Putamen (tissue), 1 donor: ENCODE measurements at regions not wholly inside any gene's neighbourhood (a gene's known extent, or its start where the extent isn't known, plus 50 kb on each side); places are given as distances from the start of the nearest gene placed in this dataset.

Experiments
- DNase-seq: peaks from one replicate; pipeline ENCODE4 v3.0.0-alpha.2; 2016; ENCODE audit warnings: low spot score

DNA sequence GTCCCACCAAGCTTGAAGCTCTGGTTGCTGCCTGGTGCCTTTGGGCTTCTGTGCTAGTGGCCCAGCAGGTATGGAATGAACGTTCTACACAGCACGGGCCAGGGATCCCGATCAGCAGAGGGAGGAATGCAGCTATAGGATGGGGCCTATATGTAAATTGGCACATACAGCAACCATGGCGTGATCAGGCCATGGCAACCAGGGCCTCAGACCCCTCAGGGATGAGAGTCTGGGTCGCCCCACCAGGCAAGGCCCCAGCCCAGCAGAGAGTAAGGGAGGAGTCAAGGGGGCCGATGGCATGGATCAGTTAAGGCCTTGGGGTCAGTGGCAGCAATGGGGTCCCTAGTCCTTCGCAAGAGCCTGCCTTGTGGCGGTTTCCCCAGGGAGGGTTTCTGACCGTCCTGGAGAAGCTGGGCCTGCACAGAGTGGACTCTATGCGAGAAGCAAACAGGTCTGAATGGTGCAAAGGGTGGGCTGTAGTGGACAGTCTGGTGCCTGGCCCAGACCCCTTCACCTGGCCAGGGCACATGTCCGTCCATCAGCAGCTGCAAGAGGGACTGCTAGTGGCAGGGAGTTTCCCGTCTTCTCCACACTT lies 98.2 kb upstream of the SLC22A11 start:
- DNase-seq: no peak

DNA sequence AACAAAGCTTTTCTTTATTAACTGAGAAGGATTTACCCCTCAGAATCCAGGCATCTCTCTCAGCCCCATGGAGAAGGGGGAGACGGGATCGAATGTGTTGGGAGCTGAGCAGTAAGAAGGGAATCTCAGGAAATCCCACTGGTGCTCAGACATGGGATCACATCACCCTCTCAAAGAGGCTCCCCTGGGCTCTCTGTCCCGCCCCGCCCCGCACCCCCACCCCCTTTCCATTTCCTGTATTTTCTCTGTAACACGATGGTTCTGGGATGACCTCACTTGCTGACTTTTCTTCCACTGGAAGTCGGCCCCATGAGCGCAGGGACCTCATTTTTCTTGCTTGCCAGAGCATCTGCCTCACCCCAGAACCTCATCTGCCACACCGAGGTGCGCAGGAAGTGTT lies 96.7 kb upstream of the SLC22A11 start:
- no peak for DNase-seq

DNA sequence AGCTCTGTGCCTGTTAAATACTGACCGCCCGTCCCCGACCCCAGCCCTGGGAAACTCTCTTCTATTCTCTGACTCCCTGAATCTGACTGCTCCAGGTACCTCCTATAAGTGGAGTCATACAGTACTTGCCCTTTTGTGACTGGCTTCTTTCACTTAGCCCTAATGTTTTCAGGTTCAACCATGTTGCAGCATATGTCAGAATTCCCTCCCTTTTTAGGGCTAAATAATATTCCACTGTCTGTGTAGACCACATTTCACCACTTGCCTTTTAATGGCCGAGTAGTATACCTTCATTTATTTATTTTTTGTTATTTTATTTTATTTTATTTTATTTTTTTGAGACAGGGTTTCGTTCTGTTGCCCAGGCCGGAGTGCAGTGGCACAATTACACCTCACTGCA lies 96.1 kb upstream of the SLC22A11 start:
- no peak for DNase-seq

DNA sequence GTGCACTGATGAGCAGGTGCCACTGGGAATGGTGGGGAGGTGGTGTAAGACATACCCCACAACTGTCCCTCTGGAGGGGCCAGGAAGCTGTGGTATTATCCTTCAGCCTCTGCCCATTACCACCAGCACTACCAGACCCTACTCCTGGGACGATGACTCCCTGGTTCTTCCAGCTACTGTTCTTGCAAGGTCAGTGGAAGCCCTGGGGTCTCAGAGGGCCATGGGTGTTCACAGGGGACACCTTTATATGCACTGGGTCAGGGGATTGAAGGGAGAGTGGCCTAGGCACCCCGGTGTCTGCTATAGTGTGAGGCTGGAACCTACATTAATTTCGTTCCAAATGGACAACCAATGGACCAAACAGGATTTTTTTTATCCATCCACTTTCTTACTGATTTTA lies 94.7 kb upstream of the SLC22A11 start:
- DNase-seq: no peak

DNA sequence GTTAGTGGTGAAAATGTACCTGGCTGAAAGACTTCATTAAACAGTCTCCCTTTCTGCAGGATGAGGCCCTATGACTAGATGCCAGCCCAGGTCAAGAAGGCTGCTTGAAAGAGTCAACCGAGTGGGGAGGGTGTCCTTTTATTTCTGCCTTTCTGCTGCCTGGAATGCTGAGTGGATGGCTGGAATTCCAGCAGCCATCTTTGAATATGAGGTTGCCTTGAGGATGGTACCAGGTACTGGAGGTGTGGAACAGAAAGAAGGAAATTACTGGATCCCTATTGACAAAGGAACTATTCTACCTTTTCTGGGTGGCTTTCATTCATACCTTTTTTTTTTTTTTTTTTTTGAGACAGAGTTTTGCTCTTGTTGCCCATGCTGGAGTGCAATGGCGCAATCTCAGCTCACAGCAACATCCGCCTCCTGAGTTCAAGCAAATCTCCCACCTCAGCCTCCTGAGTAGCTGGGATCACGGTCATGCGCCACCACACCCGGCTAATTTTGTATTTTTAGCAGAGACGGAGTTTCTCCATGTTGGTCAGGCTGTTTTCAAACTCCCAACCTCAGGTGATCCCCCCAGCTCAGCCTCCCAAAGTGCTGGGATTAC lies 89.5 kb upstream of the SLC22A11 start:
- DNase-seq: no peak

DNA sequence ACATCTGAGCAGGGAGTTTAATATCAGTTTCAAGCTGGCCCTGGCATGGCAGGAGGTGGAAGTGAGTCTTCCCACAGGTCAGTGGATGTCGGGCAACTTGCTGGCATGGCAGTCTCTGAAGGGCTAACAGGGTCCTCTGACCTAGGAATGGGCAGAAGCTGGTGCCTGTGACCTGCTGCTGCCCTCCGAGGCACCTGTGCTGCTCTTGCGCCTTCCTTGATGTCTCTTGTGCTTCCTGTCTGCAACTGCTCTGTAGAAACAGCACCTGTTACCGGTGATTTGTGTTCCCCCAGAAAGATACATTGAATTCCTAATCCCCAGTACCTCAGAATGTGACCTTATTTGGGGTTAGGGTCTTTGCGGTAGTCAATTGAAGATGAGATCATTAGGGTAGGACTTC lies 86.5 kb upstream of the SLC22A11 start:
- DNase-seq: no peak

DNA sequence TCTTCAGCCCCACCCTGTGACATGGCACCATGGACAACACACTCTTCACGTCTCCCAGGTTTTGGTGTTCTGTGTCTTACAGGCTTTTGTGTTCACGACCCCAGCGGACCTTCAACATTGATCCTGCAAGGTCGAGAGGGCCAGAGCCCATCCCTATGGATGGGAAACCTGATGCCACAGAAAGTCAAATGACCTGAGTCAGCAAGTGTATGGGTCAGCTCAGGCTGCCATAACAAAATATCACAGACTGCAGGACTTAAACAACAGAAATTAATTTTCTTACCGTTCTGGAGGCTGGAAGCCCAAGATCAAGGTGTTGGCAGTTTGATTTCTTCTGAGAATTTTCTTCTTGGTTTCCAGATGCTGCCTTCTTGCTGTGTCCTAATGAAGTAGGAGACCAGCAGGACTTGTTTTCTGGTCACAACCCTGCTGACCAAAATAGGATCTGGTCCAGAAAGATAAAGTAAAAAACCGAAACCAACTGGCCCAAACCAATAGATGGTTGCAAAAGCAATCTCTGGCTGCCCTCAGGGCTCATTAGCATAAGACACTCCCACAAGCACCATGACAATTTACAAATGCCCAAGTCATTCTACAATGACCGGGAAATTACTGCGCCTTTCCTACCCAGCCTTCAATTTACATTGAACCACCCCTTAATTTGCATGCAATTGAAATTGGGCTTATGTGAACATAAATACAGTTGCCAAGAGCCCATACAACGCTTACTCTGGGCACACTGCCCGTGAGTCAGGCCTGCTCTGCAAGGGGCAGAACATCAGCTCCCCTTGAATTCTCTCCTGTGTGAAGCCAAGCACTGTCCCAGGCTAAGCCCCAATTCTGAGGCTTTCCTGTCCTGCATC lies 82.9 kb upstream of the SLC22A11 start:
- no peak for DNase-seq

DNA sequence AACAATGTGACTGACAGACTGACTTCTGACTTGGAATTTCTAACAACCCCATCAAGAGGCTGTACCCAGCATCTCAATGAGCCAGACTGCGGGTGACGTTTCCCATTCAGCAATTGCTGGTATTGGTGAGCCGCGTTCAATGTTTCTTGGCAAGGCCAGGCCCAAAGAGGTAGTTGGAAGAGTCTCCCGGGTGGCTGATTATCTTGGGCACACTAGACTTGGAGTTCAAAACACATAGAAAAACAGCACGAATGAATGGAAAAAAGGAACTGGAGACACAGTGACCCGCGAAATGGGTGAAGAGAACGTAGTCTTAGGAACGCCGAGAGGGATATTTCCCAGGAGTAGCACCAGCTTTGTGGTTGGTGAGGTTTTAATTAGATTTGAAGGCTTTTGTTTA lies 81.1 kb upstream of the SLC22A11 start:
- DNase-seq: no peak

DNA sequence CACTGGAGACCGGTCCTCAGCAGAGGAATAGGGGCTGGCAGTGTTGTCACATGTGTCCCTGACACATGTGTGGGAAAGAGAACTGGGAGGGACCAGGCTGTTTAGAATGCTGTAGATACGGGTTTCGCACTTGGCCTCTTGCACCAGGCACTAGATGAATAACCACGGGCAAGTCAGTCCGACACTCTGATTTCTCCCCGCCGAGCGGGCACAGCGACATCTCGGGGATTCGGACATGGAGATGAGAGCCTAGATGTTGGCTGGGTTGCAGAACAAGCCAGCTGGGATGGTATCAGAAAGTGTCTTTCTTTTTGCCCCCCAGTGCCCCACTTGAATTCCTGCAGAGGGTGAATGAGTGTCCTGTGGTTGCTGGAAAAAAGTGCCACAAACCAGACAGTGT lies 80.6 kb upstream of the SLC22A11 start:
- no peak for DNase-seq

DNA sequence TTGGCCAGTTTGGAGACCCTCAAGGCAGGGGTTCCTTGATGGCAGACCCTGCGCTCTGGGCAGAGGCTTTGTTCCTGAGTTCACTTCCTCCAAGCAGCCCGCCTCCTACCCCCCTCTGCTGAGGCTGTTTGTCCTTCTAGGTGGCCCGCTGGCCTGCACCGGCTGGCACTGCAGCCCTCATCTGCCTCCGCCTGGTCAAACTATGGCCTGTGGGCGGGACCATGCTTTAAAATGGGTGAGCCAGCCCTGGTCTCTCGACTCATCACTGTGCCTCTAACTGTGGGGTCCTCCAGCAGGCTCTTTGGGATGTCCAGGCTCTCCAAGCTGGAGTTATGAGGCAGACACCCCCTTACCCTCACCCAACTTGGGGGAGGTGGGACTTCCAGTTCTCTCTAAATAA lies 78.9 kb upstream of the SLC22A11 start:
- DNase-seq: no peak

DNA sequence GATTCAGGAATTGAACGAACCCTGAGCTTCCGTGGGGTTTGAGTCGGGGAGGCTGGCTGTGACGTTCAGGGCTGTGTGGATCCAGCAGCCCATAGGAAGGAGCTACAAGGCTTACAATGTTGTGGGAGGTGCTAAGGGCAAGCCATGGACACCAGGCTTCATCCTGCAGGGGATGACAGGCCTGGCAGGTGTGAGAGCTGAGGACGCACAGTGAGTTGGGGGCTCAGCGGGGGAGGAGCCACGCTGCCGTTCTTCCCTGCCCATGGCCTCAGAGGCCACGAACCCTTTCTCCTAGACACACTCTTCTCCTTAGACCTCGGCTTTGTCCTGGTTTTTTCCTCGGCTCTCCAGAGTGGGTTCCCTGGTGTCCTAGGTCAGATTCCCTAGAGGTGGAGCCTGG lies 78.1 kb upstream of the SLC22A11 start:
- DNase-seq: no peak

DNA sequence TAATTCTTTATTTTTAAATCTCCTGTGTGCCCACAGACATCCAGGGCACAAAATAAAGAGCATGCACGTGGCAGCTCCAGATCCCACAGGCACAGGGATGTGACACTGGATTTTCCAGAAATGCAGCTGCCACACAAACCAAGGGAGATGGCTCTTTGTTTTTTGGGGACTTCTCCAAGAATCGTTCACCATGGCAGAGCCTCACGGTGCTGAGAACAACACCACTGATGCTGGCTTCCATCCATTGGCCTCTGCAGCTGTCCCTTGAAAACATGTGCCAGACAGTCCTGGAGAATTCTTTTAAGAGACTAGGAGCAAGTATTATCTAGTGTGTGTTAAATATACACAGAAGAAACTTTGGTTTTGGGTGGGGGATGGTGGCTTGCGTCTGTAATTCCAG lies 73.2 kb upstream of the SLC22A11 start:
- no peak for DNase-seq

DNA sequence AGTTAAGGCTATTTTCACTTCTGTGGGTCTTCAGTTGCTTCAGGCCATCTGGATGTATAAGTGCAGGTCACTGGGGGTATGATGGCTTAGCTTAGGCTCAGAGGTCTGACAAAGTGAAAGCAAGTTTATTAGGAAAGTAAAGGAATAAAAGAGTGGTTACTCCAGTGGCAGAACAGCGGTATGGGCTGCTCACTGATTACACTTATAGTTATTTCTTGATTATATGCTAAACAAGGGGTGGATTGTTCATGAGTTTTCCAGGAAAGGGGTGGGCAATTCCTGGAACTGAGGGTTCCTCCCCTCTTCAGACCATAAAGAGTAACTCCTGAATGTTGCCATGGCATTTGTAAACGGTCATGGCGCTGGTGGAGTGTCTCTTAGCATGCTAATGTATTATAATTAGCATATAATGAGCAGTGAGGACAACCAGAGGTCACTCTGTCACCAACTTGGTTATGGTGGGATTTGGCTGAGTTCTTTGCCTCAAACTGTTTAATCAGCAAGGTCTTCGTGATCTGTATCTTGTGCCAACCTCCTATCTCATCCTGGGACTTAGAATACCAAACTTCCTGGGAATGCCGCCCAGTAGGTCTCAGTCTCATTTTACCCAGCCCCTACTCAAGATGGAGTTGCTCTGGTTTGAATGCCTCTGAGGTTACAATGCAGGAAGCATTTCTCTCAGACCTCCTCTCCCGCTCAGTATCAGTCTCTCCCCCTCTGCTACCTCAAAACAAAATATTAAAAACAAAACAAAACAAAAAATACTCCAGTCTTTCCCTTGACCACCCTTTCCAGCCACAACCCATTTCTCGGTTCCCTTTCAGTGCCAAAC lies 71.3 kb upstream of the SLC22A11 start:
- DNase-seq: no peak

DNA sequence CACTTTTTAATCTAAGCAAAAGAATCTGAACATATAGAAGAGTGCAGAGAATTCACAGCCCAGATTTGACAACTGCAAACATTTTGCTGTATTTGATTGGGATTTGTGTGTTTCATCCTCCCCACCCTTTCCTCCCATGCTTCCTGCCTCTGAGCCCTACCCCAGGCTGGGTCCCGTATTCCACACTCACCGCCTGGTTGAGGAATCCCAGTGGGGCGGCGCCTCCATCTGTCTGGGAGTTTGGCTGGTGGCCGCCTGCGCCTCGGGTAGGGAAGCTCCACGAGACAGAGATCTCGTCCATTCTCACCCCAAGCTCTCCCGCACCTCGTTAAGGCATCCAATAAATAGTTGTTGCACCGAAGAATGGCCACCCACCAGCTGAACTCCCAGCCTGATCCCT lies 70.7 kb upstream of the SLC22A11 start:
- no peak for DNase-seq

DNA sequence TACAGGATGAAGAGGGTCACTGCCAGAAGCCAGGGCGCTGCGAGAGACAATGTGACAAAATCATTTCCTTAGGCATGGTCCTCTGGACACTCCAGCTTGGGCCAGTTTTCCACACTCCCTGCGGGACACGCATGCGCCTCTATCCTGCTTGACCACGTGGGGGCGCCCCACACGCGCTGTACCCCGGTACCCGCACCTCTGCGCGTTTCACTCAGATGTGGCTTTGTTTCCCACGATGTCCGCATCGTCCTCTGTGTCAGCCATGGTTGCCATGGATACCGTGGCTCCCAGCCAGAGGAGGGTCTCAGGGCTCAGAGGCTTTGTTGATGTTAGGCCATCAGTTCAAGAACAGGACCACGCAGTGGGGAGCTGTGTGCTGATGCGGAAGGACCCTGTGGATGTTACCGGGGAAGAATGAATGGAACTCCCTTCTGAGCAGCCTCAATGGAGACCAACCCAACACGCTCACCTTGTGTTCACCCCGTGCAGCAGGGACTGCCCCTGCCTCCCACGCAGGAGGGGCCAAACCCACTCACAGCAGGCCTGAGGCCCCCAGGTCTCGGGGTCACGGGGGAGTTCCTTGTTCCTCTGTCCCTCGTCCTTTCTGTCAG lies 65.8 kb upstream of the SLC22A11 start:
- peak; percentile 16 for DNase-seq

DNA sequence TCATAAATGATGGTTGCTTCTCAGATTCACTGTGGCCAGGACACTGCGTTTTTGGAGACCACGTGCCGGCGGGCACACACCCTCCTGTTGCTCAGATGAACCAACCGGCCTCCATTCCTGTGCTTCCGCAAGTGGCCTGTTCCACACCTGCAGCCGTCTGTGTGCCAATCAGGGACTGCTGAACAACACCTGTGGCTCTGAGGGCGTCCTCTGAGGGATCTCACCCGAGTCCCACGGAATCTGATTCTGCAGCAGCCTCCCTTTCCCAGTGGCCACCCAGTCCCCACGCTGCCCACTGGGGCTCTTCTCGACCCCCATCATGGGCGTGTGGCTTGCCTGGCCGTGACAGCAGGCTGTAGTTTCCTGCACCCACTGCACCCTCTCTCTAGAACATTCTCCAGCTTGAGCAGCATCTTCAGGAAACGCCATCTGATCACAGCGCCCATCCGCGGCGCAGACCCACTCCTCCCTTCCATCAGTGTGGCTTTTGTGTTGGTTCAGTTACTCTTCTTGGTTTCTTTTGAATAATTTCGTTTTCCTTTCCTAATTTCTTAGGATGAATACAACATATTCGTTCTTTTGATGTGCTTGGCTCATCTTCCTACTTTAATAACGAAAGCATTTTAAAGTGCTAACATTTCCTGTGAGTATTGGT lies 65.1 kb upstream of the SLC22A11 start:
- no peak for DNase-seq

DNA sequence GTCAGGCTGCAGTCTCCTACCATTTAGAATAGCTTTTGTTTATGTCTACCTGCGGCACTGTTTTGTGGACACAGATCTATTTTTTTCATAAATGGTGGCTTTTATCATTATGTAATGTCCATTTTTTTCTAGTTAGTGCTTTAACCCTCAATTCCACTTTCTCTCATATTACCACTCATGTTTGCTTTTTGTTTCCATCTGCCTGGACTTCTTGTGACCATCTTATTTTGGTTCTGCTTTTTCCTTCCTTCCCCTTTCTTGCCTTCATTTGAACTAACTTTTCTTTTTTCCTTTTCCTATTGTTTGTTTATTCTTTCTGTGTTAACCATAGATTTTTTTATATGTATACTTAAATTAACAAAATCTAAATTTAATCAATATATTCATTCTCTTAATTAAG lies 63.2 kb upstream of the SLC22A11 start:
- no peak for DNase-seq

DNA sequence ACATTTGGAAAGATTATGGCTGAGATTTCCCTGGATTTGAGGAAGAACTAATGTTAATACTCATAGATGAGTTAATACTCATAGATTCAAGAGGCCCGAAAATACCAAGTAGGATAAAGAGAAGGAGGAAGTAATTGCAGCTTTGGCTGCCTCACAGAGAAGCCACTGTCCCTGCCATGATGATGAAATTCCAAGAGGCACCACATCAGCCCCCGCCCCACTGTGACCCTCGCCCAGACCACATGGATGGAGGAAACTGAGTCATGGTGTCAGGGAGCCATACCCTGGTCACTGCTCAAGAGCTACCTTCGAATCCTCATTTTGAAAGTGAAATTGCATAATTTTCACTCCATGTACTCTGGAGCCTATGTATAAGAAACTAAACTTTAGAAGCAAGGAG lies 57.6 kb upstream of the SLC22A11 start:
- no peak for DNase-seq

DNA sequence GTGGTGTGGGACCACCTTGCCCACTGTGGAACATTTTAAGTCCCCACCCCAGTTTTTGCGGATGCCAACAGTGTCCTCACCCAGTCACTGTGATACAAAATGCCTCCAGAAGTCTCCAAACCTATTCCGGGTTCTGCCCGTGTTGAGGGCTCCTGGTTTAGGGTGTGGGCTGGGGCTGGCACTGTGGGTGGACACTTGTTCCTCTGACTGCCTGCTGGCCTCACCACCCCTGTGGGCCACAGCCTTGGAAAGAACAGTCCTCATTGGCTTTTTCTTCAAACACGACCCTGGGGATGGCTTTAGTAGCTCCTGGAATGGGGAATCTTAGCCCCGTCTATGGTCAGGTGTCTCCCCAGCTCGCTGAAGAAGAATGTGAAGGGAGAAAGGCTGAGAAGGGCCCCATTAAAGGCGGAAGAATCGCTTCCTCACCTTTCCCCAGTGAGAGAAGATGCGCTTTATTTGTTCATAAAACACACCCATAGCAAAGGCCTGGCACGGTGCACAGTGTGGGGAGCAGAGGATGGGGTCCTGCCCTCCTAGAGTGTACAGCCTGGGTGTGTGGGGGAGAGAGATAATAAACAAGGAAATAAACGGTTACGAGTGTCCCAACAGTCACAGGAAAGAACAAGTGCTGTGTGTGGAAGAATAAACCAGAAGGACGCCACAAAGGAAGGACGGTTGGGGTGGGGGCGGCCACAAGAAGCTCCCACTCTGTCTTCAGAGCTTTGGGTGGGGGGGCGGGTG lies 56.3 kb upstream of the SLC22A11 start:
- DNase-seq: no peak

DNA sequence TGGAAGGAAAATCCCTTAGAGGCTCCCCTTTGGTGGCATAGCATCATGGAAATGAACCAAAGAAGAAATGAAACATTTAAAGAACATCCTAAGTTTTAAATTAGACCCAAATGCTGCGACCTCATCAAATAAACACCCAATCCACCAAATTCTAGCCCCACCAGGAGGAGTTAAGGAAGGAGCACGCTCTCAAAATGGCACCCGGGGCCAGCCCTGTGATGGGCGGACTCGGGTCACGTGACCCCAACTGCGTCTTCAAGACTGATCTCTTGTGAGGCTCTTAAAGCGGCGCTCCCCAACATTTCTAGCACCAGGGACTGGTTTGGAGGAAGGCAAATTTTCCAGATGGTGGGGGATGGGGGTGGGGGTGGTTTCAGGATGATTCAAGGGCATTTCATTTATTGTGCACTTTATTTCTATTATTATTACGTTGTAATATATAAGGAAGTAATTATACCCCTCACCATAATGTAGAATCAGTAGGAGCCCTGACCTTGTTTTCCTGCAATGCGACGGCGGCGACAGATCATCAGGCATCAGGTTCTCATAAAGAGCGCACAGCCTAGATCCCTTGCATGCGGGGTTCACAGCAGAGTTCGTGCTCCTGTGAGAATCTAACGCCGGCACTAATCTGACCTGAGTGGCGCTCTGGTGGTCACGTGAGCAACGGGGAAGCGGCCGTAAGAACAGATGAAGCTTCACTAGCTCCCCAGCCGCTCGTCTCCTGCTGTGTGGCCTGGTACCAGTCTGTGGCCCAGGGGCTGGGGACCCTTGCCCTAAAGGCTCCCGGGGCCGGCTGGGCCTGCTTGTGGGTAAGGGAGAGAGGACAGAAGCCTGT lies 55.3 kb upstream of the SLC22A11 start:
- DNase-seq: no peak
